Nephron (organoid): ENCODE measurements at regions not wholly inside any gene's neighbourhood (a gene's known extent, or its start where the extent isn't known, plus 50 kb on each side); places are given as distances from the start of the nearest gene placed in this dataset.

ENCODE experiments used
- H3K27ac Mint-ChIP-seq, 3 experiments: 2 replicates each; pipeline ENCODE4 v1.8.0; 2020; ENCODE audit warnings: mixed read lengths in 3 of 3, mild to moderate bottlenecking in 2 of 3, moderate library complexity in 1 of 3
- H3K27me3 Mint-ChIP-seq: 2 replicates; pipeline ENCODE4 v1.8.0; 2021; ENCODE audit warnings: low read depth, mild to moderate bottlenecking, moderate library complexity, mixed read lengths
- H3K36me3 Mint-ChIP-seq: 2 replicates; pipeline ENCODE4 v1.8.0; 2020; ENCODE audit warnings: low read depth, mixed read lengths
- H3K4me1 Mint-ChIP-seq: 2 replicates; pipeline ENCODE4 v1.8.0; 2020; ENCODE audit warnings: mixed read lengths
- H3K4me3 Mint-ChIP-seq, 3 experiments: 2 replicates each; pipeline ENCODE4 v1.8.0; 2020; ENCODE audit warnings: mild to moderate bottlenecking in 3 of 3, mixed read lengths in 3 of 3, moderate library complexity in 2 of 3
- H3K9me3 Mint-ChIP-seq: 2 replicates; pipeline ENCODE4 v1.8.0; 2020; ENCODE audit warnings: mixed read lengths
- CTCF ChIP-seq, 3 experiments: fragments of 200-600 bp; sonication (generic); IDR thresholded peaks; one replicate each; pipeline ENCODE4 v1.5.0; 2021; ENCODE audit warnings: antibody characterized with exemption in 3 of 3; ENCODE audit not compliant: unreplicated experiment in 3 of 3

- TF ChIP-seq CTCF (IDR thresholded peaks at IDR 0.05; ENCODE audit: unreplicated experiment in 3 of 3) = no peak
- H3K36me3 Mint-ChIP-seq = no peaks in the 10 kb centered on the region
- H3K4me3 Mint-ChIP-seq = no peak overlapping the region
- H3K9me3 Mint-ChIP-seq = peaks cover 8% of the 10 kb centered on the region
- H3K27me3 Mint-ChIP-seq = no peaks in the 10 kb centered on the region
- peaks cover 18% of the 10 kb centered on the region for H3K4me1 Mint-ChIP-seq
- H3K27ac Mint-ChIP-seq = no peak overlapping the region
Observed at GRCh38 chr2:180058993-180059392, 51.9 kb upstream of the CWC22 start.

- no peak overlapping the region for H3K27ac Mint-ChIP-seq
- H3K27me3 Mint-ChIP-seq = no peaks in the 10 kb centered on the region
- no peaks in the 10 kb centered on the region for H3K36me3 Mint-ChIP-seq
- peaks cover 9% of the 10 kb centered on the region for H3K4me1 Mint-ChIP-seq
- H3K9me3 Mint-ChIP-seq = peaks cover 13% of the 10 kb centered on the region
- no peak overlapping the region for H3K4me3 Mint-ChIP-seq
- TF ChIP-seq CTCF (IDR thresholded peaks at IDR 0.05; ENCODE audit: unreplicated experiment in 3 of 3) = no peak
Observed at GRCh38 chr2:180057706-180058412, 50.8 kb upstream of the CWC22 start.
